Heart left ventricle (tissue), 13 donors: ENCODE measurements at regions not wholly inside any gene's neighbourhood (a gene's known extent, or its start where the extent isn't known, plus 50 kb on each side); places are given as distances from the start of the nearest gene placed in this dataset.

Experiments used
- POLR2A ChIP-seq, 2 donors: fragments of 450-650 bp; IDR thresholded peaks; one replicate each; pipeline ENCODE4 v1.6.1; 2017; ENCODE audit warnings: antibody characterized with exemption in 2 of 2, mild to moderate bottlenecking in 2 of 2, moderate library complexity in 2 of 2
- TF ChIP-seq, protein P1 (sequence below), 12 donors: fragments of 200-600 bp; sonication (generic) in 4 of 12; IDR thresholded peaks; one replicate each; pipeline versions ENCODE4 v1.5.0 to v1.8.0; 2018 to 2022; ENCODE audit warnings: antibody characterized with exemption in 12 of 12, mild to moderate bottlenecking in 5 of 12
- donor health status: ischemic (EF 13 %, LVEDD 7.1; RV severe dilation, severe dysfunction).
- donor health status: DM: no; HTN: yes; CAD: no.
- donor health status: DM: no; HTN: no; CAD: no.
- donor health status: ischemic (EF 25% LVEDD 6.9; RV normal size, moderate dysfunction).
- donor health status: ischemic (EF 25% LVEDD 5.7; RV mildly dilated, moderate dysfunction).
- donor health status: ischemic (EF 35%, LVEDD 5.7; RV mildly dilated, moderate dysfunction).
- donor health status: nonischemic (EF 11% LVEDD 7.7; RV severe dilation, severe dysfunction).
- donor health status: DM: yes; HTN: yes; CAD: no.
- donor health status: PGD.
- donor health status: ischemic (EF 29% LVEDD 5.4; RV normal size, mild dysfunction).
- donor health status: nonischemic (EF 23%, LVEDD 6.1; RV moderate dilation, normal function).

DNA sequence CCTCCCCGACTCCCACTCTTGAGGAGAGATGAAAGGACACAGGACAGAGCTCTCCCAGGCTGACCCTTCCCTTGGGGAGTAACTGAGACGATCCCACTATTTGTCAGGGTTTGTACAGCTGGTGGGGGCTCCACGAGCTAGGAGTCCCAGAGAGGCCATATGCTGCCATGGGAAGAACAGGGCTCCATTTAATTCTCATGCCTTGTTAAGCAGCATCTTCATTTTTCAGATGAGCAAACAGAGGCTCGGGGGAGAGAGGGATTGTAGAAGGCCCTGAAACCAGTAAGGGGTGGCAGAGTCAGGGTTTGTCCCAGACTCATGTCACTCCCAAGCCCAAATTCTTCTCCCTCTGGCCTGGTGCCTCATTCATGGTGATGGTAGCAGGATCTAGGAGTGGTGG, 176.4 kb downstream of the NSG2 start:
- no peak for TF ChIP-seq POLR2A (IDR thresholded peaks at IDR 0.05)
- TF ChIP-seq, protein P1, sequence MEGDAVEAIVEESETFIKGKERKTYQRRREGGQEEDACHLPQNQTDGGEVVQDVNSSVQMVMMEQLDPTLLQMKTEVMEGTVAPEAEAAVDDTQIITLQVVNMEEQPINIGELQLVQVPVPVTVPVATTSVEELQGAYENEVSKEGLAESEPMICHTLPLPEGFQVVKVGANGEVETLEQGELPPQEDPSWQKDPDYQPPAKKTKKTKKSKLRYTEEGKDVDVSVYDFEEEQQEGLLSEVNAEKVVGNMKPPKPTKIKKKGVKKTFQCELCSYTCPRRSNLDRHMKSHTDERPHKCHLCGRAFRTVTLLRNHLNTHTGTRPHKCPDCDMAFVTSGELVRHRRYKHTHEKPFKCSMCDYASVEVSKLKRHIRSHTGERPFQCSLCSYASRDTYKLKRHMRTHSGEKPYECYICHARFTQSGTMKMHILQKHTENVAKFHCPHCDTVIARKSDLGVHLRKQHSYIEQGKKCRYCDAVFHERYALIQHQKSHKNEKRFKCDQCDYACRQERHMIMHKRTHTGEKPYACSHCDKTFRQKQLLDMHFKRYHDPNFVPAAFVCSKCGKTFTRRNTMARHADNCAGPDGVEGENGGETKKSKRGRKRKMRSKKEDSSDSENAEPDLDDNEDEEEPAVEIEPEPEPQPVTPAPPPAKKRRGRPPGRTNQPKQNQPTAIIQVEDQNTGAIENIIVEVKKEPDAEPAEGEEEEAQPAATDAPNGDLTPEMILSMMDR (IDR thresholded peaks at IDR 0.05): no peak
